Hepatocyte (in vitro differentiated cells): ENCODE measurements at regions not wholly inside any gene's neighbourhood (a gene's known extent, or its start where the extent isn't known, plus 50 kb on each side); places are given as distances from the start of the nearest gene placed in this dataset.

Source experiments
- DNase-seq: peaks from one replicate; pipeline ENCODE4 v3.0.0-alpha.2; 2016; ENCODE audit warnings: low spot score
- H2AFZ ChIP-seq: fragments of 200-600 bp; sonication (generic); 2 replicates; pipeline ENCODE4 v1.6.0; 2016; ENCODE audit warnings: antibody characterized with exemption, mild to moderate bottlenecking
- H3K27ac ChIP-seq: fragments of 200-600 bp; sonication (generic); 2 replicates; pipeline ENCODE4 v1.5.1; 2016; ENCODE audit warnings: mild to moderate bottlenecking
- H3K27me3 ChIP-seq: fragments of 200-600 bp; sonication (generic); 2 replicates; pipeline ENCODE4 v1.6.1; 2016
- H3K36me3 ChIP-seq: fragments of 200-600 bp; sonication (generic); replicated peaks from 2 replicates; pipeline ENCODE4 v1.5.1; 2016; ENCODE audit warnings: low read depth; ENCODE audit not compliant: insufficient read depth
- H3K4me1 ChIP-seq: fragments of 200-600 bp; sonication (generic); 2 replicates; pipeline ENCODE4 v1.5.1; 2016; ENCODE audit warnings: mild to moderate bottlenecking, moderate library complexity; ENCODE audit not compliant: insufficient read depth
- H3K4me2 ChIP-seq: fragments of 200-600 bp; sonication (generic); 2 replicates; pipeline ENCODE4 v1.6.0; 2016
- H3K4me3 ChIP-seq: fragments of 200-600 bp; sonication (generic); 2 replicates; pipeline ENCODE4 v1.5.1; 2016; ENCODE audit warnings: mild to moderate bottlenecking
- H3K79me2 ChIP-seq: fragments of 200-600 bp; sonication (generic); 2 replicates; pipeline ENCODE4 v1.6.0; 2017; ENCODE audit warnings: mild to moderate bottlenecking
- H3K9me2 ChIP-seq: fragments of 200-600 bp; sonication (generic); replicated peaks from 2 replicates; pipeline ENCODE4 v1.6.0; 2017; ENCODE audit warnings: mild to moderate bottlenecking; ENCODE audit not compliant: insufficient read depth
- H3K9me3 ChIP-seq: fragments of 200-600 bp; sonication (generic); 2 replicates; pipeline ENCODE4 v1.5.1; 2016; ENCODE audit warnings: low read depth, mild to moderate bottlenecking
- H4K20me1 ChIP-seq: fragments of 200-600 bp; sonication (generic); 2 replicates; pipeline ENCODE4 v1.6.0; 2016; ENCODE audit warnings: mild to moderate bottlenecking; ENCODE audit not compliant: insufficient read depth, poor library complexity, severe bottlenecking
- EZH2 ChIP-seq: fragments of 200-600 bp; sonication (generic); IDR thresholded peaks from 2 replicates; pipeline ENCODE4 v1.6.1; 2016; ENCODE audit warnings: antibody characterized with exemption, mild to moderate bottlenecking, borderline replicate concordance
- EZH2phosphoT487 ChIP-seq: fragments of 200-600 bp; sonication (generic); IDR thresholded peaks from one replicate; pipeline ENCODE4 v1.6.1; 2018; ENCODE audit warnings: antibody characterized with exemption, mild to moderate bottlenecking, low read depth, moderate library complexity; ENCODE audit not compliant: unreplicated experiment, severe bottlenecking
- WGBS: methylation state at CpG from one replicate; pipeline ENCODE4 v1.1.6; 2016; ENCODE audit warnings: low lambda C conversion rate; ENCODE audit errors: missing lambda C conversion rate; 5-methylcytosine and 5-hydroxymethylcytosine counted together
- TF ChIP-seq, protein P1 (sequence below): fragments of 200-600 bp; sonication (generic); IDR thresholded peaks from 2 replicates; pipeline ENCODE4 v1.5.1; 2016; ENCODE audit warnings: antibody characterized with exemption, mild to moderate bottlenecking; ENCODE audit not compliant: poor library complexity

DNA sequence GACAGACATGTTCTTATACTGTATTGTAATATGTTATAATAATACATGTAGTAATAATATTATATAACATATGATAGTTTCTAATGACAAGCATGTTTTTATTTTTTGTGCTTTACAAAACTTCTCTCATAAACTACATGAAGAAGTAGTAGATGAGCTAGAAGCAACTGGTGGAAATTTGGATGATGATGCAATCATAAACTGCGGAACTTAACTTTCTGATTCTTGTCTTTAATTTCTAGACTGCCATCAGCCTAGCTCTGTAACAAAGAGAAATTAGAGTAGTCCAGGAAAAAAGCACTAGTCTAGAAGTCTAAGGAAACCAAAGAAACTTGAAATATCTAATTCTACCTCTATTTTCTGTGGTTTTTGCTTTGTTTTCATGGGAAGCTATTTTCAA, 71.0 kb upstream of the SPATS2L start:
- H2AFZ ChIP-seq, result no peak overlapping the region
- H3K4me1 ChIP-seq, result no peaks in the 10 kb centered on the region
- no peaks in the 10 kb centered on the region for H4K20me1 ChIP-seq
- H3K27ac ChIP-seq, result no peak overlapping the region
- no peaks in the 10 kb centered on the region for H3K9me2 ChIP-seq
- no peak for DNase-seq
- no peaks in the 10 kb centered on the region for H3K27me3 ChIP-seq
- no peaks in the 10 kb centered on the region for H3K36me3 ChIP-seq
- H3K4me3 ChIP-seq, result no peak overlapping the region
- no peaks in the 10 kb centered on the region for H3K9me3 ChIP-seq
- H3K4me2 ChIP-seq, result no peak overlapping the region
- no peaks in the 10 kb centered on the region for H3K79me2 ChIP-seq
- 97% methylated on average over 1 of the region's 1 CpG for WGBS
- TF ChIP-seq EZH2, result no peak
- TF ChIP-seq, protein P1, sequence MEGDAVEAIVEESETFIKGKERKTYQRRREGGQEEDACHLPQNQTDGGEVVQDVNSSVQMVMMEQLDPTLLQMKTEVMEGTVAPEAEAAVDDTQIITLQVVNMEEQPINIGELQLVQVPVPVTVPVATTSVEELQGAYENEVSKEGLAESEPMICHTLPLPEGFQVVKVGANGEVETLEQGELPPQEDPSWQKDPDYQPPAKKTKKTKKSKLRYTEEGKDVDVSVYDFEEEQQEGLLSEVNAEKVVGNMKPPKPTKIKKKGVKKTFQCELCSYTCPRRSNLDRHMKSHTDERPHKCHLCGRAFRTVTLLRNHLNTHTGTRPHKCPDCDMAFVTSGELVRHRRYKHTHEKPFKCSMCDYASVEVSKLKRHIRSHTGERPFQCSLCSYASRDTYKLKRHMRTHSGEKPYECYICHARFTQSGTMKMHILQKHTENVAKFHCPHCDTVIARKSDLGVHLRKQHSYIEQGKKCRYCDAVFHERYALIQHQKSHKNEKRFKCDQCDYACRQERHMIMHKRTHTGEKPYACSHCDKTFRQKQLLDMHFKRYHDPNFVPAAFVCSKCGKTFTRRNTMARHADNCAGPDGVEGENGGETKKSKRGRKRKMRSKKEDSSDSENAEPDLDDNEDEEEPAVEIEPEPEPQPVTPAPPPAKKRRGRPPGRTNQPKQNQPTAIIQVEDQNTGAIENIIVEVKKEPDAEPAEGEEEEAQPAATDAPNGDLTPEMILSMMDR, result no peak
- no peak for TF ChIP-seq EZH2phosphoT487

DNA sequence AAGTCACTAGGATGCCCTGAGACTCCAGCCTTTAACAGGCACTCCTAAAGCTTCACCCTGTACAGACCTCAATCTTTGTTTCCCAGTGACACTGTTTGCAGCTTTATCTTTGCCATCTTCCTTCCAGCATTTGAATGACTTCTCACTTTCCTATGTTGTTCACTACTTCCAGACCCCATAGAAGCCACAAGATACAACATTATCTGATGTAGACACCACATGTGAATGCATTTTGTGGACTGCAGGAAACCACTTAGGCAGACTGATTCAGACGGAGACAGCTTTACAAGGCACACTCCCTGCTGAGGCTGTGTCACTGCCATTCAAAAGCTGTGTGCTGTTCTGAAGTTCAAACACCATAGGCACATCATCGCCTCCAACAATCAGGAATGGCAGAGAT, 67.3 kb upstream of the SPATS2L start:
- Histone ChIP-seq H3K36me3 (no peaks in the 10 kb centered on the region), H3K4me2 (no peak overlapping the region), H3K9me2 (no peaks in the 10 kb centered on the region), H3K79me2 (no peaks in the 10 kb centered on the region), H3K27ac (no peak overlapping the region), H3K27me3 (no peaks in the 10 kb centered on the region), H4K20me1 (no peaks in the 10 kb centered on the region), H3K9me3 (no peaks in the 10 kb centered on the region), H2AFZ (no peak overlapping the region), H3K4me1 (no peaks in the 10 kb centered on the region), H3K4me3 (no peak overlapping the region)
- no peak for DNase-seq
- TF ChIP-seq EZH2 (no peak), EZH2phosphoT487 (no peak)
- TF ChIP-seq, protein P1, result no peak
- WGBS, result 45% methylated on average over 2 of the region's 2 CpGs

DNA sequence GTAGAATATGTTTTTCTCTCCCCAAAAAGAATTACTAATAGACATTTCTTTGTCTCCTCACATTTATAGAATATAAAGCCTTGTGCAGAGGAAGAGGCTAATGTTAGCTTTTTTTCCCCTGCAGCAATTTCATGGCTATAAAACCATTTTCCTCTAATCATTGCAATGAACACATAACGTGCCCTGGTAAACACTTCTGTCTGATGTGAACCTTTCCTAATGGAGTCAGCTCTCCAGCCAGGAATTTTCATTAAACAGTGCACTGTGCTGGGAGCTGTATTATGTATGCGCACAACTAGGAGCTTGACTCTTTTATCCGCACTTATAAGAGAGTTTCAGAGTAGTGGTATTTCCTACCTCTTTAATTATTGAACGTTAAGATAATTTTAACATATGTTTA, 63.9 kb upstream of the SPATS2L start:
- TF ChIP-seq EZH2phosphoT487, result no peak
- TF ChIP-seq EZH2, result no peak
- TF ChIP-seq, protein P1, result no peak
- Histone ChIP-seq H3K27me3 (no peaks in the 10 kb centered on the region), H2AFZ (no peak overlapping the region), H4K20me1 (no peaks in the 10 kb centered on the region), H3K79me2 (no peaks in the 10 kb centered on the region), H3K4me2 (no peak overlapping the region), H3K9me3 (no peaks in the 10 kb centered on the region), H3K27ac (no peak overlapping the region), H3K4me1 (no peaks in the 10 kb centered on the region), H3K9me2 (no peaks in the 10 kb centered on the region), H3K36me3 (no peaks in the 10 kb centered on the region), H3K4me3 (no peak overlapping the region)
- 52% methylated on average over 4 of the region's 4 CpGs for WGBS
- DNase-seq, result no peak

DNA sequence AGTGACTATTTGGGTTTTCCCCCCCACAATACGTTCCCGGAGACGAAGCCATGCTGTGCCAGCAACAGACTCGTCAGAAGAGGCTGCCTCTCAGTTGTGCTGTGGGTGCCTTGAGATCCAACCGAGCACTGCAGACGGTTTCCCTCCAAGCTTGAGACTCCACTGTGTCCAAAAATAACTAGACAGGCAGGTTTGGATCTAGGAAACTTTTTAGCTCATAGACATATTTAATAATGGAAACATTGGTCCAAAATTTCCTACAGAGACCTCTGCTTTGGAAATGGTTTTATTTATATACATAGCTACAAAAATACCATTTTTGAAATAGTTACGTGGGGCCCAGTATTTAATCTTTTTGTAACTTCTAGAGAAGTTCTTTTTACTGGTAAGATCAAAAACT, 63.1 kb upstream of the SPATS2L start:
- Histone ChIP-seq H4K20me1 (no peaks in the 10 kb centered on the region), H3K79me2 (no peaks in the 10 kb centered on the region), H3K9me3 (no peaks in the 10 kb centered on the region), H3K4me2 (no peak overlapping the region), H3K9me2 (no peaks in the 10 kb centered on the region), H3K27ac (no peak overlapping the region), H3K4me3 (no peak overlapping the region), H2AFZ (no peak overlapping the region), H3K27me3 (no peaks in the 10 kb centered on the region), H3K4me1 (no peaks in the 10 kb centered on the region), H3K36me3 (no peaks in the 10 kb centered on the region)
- TF ChIP-seq EZH2phosphoT487, result no peak
- no peak for DNase-seq
- WGBS, result 85% methylated on average over 7 of the region's 7 CpGs
